DND-41 (cell line): ENCODE measurements at regions not wholly inside any gene's neighbourhood (a gene's known extent, or its start where the extent isn't known, plus 50 kb on each side); places are given as distances from the start of the nearest gene placed in this dataset.

Experiments used
- EZH2 ChIP-seq: IDR thresholded peaks from 3 replicates; pipeline ENCODE4 v1.6.1; 2012; ENCODE audit warnings: borderline replicate concordance, low read depth, mild to moderate bottlenecking, moderate library complexity, low read length, inconsistent platforms; ENCODE audit not compliant: severe bottlenecking
- TF ChIP-seq, protein P1 (sequence below): IDR thresholded peaks from 2 replicates; pipeline ENCODE4 v1.5.1; 2012; ENCODE audit warnings: borderline replicate concordance, low read length, moderate library complexity, mild to moderate bottlenecking; ENCODE audit not compliant: poor library complexity, severe bottlenecking; ENCODE audit errors: extremely low read depth

- TF ChIP-seq, protein P1, sequence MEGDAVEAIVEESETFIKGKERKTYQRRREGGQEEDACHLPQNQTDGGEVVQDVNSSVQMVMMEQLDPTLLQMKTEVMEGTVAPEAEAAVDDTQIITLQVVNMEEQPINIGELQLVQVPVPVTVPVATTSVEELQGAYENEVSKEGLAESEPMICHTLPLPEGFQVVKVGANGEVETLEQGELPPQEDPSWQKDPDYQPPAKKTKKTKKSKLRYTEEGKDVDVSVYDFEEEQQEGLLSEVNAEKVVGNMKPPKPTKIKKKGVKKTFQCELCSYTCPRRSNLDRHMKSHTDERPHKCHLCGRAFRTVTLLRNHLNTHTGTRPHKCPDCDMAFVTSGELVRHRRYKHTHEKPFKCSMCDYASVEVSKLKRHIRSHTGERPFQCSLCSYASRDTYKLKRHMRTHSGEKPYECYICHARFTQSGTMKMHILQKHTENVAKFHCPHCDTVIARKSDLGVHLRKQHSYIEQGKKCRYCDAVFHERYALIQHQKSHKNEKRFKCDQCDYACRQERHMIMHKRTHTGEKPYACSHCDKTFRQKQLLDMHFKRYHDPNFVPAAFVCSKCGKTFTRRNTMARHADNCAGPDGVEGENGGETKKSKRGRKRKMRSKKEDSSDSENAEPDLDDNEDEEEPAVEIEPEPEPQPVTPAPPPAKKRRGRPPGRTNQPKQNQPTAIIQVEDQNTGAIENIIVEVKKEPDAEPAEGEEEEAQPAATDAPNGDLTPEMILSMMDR = no peak
- no peak for TF ChIP-seq EZH2
Observed at GRCh38 chr2:19785447-19785846, 116.3 kb downstream of the TTC32 start.
